Adrenal gland (tissue), 9 donors: ENCODE measurements at regions not wholly inside any gene's neighbourhood (a gene's known extent, or its start where the extent isn't known, plus 50 kb on each side); places are given as distances from the start of the nearest gene placed in this dataset.

ENCODE experiments used
- DNase-seq, 7 donors: peaks; one replicate each; pipeline ENCODE4 v3.0.0-alpha.2; 2019 to 2020
- H3K27ac ChIP-seq, 5 donors: fragments of 200-600 bp; sonication (generic) in 4 of 5; 1 replicate in 3 of 5; 2 replicates in 2 of 5; pipeline versions ENCODE4 v1.5.1 to v1.8.0; 2016 to 2020; ENCODE audit warnings: mild to moderate bottlenecking in 1 of 5
- H3K27me3 ChIP-seq: fragments of 200-600 bp; 2 replicates; pipeline ENCODE4 v1.8.0; 2021
- H3K36me3 ChIP-seq, 2 donors: fragments of 200-600 bp; replicated peaks in 1 of 2; 1 replicate in 1 of 2; 2 replicates in 1 of 2; pipeline versions ENCODE4 v1.5.1 to v1.8.0; 2018 to 2022
- H3K4me1 ChIP-seq, 2 donors: fragments of 200-600 bp; replicated peaks in 1 of 2; 1 replicate in 1 of 2; 2 replicates in 1 of 2; pipeline versions ENCODE4 v1.5.1 to v1.8.0; 2018 to 2021
- H3K4me3 ChIP-seq, 4 donors: fragments of 200-600 bp; sonication (generic) in 3 of 4; one replicate each; pipeline ENCODE4 v1.5.1; 2016 to 2018
- H3K9me3 ChIP-seq, 3 donors: fragments of 200-600 bp; sonication (generic) in 1 of 3; replicated peaks in 1 of 3; 1 replicate in 2 of 3; 2 replicates in 1 of 3; pipeline versions ENCODE4 v1.5.1 to v1.8.0; 2016 to 2021
- POLR2A ChIP-seq, 2 donors: fragments of 450-650 bp; IDR thresholded peaks; one replicate each; pipeline ENCODE4 v1.6.1; 2017; ENCODE audit warnings: antibody characterized with exemption in 2 of 2, mild to moderate bottlenecking in 2 of 2, moderate library complexity in 1 of 2
- WGBS, 4 donors: extraction: QIAGEN DNeasy Blood & Tissue Kit in 2 of 4; methylation state at CpG; one replicate each; pipeline versions ENCODE4 v1.1.5 to v1.1.7; 2013 to 2017; 5-methylcytosine and 5-hydroxymethylcytosine counted together
- intact Hi-C, 2 donors: fragments of 100-400 bp; cut with DNase I; formaldehyde crosslinking; loops; one replicate each; pipeline versions ENCODE4 v1.14.1 to v1.15.0; 2022 to 2023
- TF ChIP-seq, protein P1 (sequence below), 6 experiments: fragments of 450-650 bp in 4 of 6; fragments of 200-600 bp in 2 of 6; sonication (generic) in 1 of 6; IDR thresholded peaks; 1 replicate in 5 of 6; 2 replicates in 1 of 6; pipeline versions ENCODE4 v1.5.1 to v1.8.0; 2016 to 2021; ENCODE audit warnings: antibody characterized with exemption in 6 of 6, mild to moderate bottlenecking in 2 of 6, moderate library complexity in 1 of 6
- donor health status: healthy with polysubstance abuse.
- donor health status: Bipolar disorder and iron deficiency.
- donor health status: DM: yes; HTN: yes; CAD: no.
- donor health status: DM: no; HTN: no; CAD: no.
- donor health status: DM: no; HTN: no; CAD: no.

DNA sequence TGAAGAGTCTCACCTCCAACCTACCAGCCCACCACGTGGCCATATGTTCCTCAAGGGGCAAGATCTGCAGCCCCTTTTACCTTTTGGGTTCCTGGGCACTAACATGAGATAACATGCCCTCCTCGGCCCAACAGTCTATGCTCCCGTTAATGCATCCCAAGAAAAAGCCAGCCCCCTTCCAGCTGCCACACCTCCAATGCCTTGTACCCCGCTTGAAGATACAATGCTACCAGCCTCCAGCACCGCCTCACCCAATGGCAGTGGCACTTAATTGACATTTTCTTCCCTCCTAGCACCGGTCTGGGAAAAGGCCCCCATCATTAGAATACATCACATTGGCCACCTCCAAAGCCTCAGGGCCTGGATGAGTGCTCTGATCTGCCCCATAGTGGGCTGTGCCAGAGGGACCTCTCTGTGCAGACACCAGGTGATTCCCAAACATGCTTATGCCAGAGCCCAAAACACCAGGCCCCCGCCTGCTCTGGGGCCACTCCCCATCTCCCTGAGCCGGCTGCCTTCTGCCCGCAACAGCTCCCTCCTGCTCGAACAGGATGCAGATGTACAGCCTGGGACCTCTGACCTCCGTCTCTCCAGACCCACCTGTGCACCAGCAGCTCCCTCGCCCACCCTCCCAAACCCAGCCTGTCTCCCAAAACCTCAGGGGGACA, 118.3 kb downstream of the NCOR2 start:
- TF ChIP-seq, protein P1, sequence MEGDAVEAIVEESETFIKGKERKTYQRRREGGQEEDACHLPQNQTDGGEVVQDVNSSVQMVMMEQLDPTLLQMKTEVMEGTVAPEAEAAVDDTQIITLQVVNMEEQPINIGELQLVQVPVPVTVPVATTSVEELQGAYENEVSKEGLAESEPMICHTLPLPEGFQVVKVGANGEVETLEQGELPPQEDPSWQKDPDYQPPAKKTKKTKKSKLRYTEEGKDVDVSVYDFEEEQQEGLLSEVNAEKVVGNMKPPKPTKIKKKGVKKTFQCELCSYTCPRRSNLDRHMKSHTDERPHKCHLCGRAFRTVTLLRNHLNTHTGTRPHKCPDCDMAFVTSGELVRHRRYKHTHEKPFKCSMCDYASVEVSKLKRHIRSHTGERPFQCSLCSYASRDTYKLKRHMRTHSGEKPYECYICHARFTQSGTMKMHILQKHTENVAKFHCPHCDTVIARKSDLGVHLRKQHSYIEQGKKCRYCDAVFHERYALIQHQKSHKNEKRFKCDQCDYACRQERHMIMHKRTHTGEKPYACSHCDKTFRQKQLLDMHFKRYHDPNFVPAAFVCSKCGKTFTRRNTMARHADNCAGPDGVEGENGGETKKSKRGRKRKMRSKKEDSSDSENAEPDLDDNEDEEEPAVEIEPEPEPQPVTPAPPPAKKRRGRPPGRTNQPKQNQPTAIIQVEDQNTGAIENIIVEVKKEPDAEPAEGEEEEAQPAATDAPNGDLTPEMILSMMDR (IDR thresholded peaks at IDR 0.05), result no peak
- TF ChIP-seq POLR2A (IDR thresholded peaks at IDR 0.05), result no peak
- Histone ChIP-seq H3K4me3 (no peak overlapping the region), H3K36me3 (peaks cover 0 to 21% of the 10 kb centered on the region in 2 donors), H3K27ac (no peak overlapping the region), H3K9me3 (no peaks in the 10 kb centered on the region), H3K27me3 (no peaks in the 10 kb centered on the region), H3K4me1 (peaks cover 14 to 24% of the 10 kb centered on the region in 2 donors)
- WGBS, 4 donors, result 88 to 93% (median 91%) methylated on average over 9 to 12 of the region's 12 CpGs
- DNase-seq, result no peak
- intact Hi-C loops, result no loop called here

DNA sequence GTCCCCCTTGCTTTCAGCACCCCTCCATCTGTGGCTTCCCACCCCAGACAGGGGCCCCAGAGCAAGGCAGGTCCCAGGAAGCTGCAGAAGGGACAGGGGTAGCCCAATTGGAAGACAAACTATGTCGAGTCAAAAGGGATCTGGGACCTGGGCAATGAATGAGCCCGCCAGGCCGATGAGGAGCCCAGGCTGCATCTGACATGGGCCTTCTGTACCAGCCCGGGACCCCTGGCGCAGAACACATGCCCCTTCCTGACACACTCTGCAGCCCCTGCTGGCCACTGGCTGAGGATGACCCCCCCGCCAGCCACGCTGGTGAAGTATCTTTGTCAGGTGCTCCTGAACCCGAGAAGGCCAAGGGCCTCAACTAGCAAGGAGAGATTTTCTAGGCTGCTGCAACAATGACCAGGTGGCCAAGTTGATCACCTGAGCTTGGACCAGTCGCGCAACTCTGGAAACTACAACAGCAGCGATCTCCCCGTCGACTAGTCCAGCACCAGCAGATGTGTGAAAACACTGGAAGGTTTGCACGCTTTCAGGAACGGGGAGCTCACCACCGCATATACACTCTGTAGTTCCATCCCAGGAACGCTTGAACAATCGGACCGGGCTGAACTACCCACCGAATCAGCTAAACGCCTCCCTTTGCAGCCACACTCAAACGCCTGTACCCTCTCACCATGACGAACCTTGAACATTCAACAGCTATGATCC, 119.0 kb downstream of the NCOR2 start:
- no peak overlapping the region for H3K4me3 ChIP-seq
- TF ChIP-seq POLR2A (IDR thresholded peaks at IDR 0.05), result no peak
- TF ChIP-seq, protein P1 (IDR thresholded peaks at IDR 0.05), result no peak
- no peaks in the 10 kb centered on the region for H3K9me3 ChIP-seq
- intact Hi-C loops, result no loop called here
- no peaks in the 10 kb centered on the region for H3K27me3 ChIP-seq
- H3K4me1 ChIP-seq, result peaks cover 7 to 18% of the 10 kb centered on the region in 2 donors
- H3K27ac ChIP-seq, result no peak overlapping the region
- no peak for DNase-seq
- peaks cover 0 to 27% of the 10 kb centered on the region in 2 donors for H3K36me3 ChIP-seq
- WGBS, 4 donors, result 90 to 94% (median 93%) methylated on average over 14 to 23 of the region's 23 CpGs

DNA sequence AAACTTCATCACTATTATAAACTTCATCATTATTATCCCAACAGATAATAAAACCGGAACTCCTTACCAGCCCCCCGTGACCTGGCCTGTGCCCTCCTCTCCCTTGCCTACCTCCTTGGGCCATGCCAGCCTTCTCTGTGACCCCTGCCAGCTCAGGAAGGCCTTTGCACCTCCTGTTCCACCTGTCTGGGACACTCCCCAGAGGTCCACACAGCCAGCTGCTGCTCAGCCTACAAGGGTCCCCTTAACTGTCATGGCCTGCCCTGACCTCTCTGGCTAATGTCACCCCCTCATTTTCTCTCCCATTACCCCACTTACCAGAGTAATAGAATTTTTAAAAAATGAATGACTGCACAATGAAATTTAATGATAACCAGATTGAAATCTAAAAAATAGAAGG, 121.0 kb downstream of the NCOR2 start:
- TF ChIP-seq POLR2A (IDR thresholded peaks at IDR 0.05), result no peak
- TF ChIP-seq, protein P1 (IDR thresholded peaks at IDR 0.05), result no peak
- Histone ChIP-seq H3K27me3 (no peaks in the 10 kb centered on the region), H3K4me3 (no peak overlapping the region), H3K9me3 (no peaks in the 10 kb centered on the region), H3K4me1 (peaks cover 0 to 6% of the 10 kb centered on the region in 2 donors), H3K27ac (no peak overlapping the region), H3K36me3 (peaks cover 0 to 34% of the 10 kb centered on the region in 2 donors)
- intact Hi-C loops, result no loop called here
- 80 to 94% (median 91%) methylated on average over 2 of the region's 2 CpGs for WGBS, 4 donors
- no peak for DNase-seq

DNA sequence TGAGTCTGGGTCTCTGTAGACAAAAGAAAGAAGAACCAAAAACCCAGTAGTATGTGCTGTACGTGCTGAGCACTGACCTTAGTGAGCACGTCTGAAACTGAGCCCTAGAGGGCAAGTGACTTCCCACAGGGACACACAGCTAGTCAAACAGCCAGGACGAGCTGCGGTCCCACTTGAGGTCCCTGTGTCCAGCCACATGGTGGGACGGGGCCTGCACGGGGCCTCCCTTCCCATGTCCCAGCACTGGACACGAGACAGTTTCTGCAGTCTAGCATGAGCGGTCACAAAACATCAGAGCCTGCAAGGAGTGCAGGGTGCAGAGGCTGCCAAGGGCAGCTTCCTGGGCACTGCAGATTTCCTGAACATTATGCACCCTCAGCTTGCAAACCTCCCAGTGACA, 121.6 kb downstream of the NCOR2 start:
- Histone ChIP-seq H3K27ac (no peak overlapping the region), H3K27me3 (no peaks in the 10 kb centered on the region), H3K9me3 (no peaks in the 10 kb centered on the region), H3K4me1 (peaks cover 0 to 11% of the 10 kb centered on the region in 2 donors), H3K36me3 (peaks cover 0 to 34% of the 10 kb centered on the region in 2 donors), H3K4me3 (no peak overlapping the region)
- TF ChIP-seq, protein P1 (IDR thresholded peaks at IDR 0.05), result no peak
- no peak for TF ChIP-seq POLR2A (IDR thresholded peaks at IDR 0.05)
- DNase-seq, result no peak
- WGBS, 4 donors, result 88 to 96% (median 90%) methylated on average over 2 to 8 of the region's 8 CpGs
- intact Hi-C loops, result no loop called here
